ENCODE measurements at regions not wholly inside any gene's neighbourhood (a gene's known extent, or its start where the extent isn't known, plus 50 kb on each side); places are given as distances from the start of the nearest gene placed in this dataset.

DNA sequence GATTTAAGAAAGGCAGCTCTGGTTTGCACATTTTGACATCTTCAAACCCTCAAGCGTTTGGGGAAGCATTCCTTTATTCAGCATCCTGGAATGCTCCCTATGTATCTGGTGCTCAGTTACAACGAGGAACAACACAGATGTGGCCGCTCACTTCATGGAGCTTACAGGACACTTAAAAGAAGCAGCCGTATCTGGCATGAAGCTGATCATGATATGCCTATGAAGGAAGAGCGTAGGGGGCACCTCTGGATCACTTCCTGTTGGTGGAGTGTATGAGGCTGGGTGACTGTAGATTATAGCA is 72.3 kb upstream of the TP53I11 start:
- TF ChIP-seq, protein P1, sequence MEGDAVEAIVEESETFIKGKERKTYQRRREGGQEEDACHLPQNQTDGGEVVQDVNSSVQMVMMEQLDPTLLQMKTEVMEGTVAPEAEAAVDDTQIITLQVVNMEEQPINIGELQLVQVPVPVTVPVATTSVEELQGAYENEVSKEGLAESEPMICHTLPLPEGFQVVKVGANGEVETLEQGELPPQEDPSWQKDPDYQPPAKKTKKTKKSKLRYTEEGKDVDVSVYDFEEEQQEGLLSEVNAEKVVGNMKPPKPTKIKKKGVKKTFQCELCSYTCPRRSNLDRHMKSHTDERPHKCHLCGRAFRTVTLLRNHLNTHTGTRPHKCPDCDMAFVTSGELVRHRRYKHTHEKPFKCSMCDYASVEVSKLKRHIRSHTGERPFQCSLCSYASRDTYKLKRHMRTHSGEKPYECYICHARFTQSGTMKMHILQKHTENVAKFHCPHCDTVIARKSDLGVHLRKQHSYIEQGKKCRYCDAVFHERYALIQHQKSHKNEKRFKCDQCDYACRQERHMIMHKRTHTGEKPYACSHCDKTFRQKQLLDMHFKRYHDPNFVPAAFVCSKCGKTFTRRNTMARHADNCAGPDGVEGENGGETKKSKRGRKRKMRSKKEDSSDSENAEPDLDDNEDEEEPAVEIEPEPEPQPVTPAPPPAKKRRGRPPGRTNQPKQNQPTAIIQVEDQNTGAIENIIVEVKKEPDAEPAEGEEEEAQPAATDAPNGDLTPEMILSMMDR (IDR thresholded peaks at IDR 0.05): no peak
- no peak for TF ChIP-seq POLR2A (IDR thresholded peaks at IDR 0.05)

Data from esophagus squamous epithelium (tissue), 4 donors.